ENCODE measurements at regions not wholly inside any gene's neighbourhood (a gene's known extent, or its start where the extent isn't known, plus 50 kb on each side); places are given as distances from the start of the nearest gene placed in this dataset.
A peak's percentile ranks its signal among the peaks of the same experiment; 100 is the strongest.

DNA sequence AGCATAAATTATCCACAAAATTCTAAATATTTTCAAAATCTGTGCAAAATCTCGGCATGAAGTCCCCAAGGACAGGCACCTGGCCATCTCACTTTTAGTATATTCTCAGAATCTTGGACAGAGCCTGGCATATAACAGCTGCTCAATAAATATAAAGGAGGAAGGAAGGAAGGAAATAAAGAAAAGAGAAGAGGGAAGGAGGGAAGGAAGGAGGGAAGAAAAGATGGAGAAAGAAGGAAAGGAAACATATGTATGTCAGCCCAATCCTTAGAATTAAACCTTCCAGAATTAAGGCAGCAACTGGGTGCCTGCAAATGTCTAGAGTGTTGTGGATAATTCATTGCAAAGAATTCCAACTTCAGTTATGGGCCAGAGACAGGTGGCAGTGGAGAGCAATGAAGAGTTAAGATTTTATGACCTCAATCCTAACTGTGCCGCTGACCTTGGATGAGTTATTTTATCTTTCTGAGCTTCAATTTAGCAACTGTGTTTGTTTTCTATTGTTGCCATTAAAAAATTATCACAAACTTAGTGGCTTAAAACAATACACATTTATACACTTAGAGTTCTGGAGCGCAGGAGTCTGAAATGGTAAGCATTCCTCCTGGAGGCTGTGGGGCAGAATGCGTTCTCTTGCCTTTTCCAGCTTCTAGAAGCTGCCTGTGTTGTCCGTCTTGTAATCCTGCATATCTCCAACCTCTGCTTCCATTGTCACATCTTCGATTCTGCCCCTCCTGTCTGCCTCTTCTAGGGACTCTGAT lies 200.9 kb upstream of the MSX2 start:
- H3K79me1 ChIP-seq (ENCODE audit: low read length): no peaks in the 10 kb centered on the region
- no CpG with 5 or more reads among the region's 6 CpGs for WGBS (ENCODE audit: extremely low coverage, insufficient coverage, low lambda C conversion rate)
- no peak overlapping the region for H3K4me2 ChIP-seq (ENCODE audit: low read length)
- no peak overlapping the region for H2BK15ac ChIP-seq (replicated peaks; ENCODE audit: low read depth)
- no peak overlapping the region for H4K5ac ChIP-seq (ENCODE audit: low read length)
- peak; percentile 59 for DNase-seq
- peak overlapping the region; percentile 32 for H3K18ac ChIP-seq (ENCODE audit: low read length)
- H3K23ac ChIP-seq (ENCODE audit: low read length): no peak overlapping the region
- no peak overlapping the region for H3K4me3 ChIP-seq (ENCODE audit: low read length)
- H2BK5ac ChIP-seq (ENCODE audit: low read length): no peak overlapping the region
- H2BK120ac ChIP-seq (ENCODE audit: low read depth, low read length): no peak overlapping the region
- H3K4me1 ChIP-seq (ENCODE audit: control insufficient read depth, low read depth, low read length): peaks cover 10% of the 10 kb centered on the region
- H3K56ac ChIP-seq (ENCODE audit: low read length): no peak overlapping the region
- H4K8ac ChIP-seq (ENCODE audit: low read depth, low read length): no peak overlapping the region
- H2AK5ac ChIP-seq (ENCODE audit: low read length): no peak overlapping the region
- no peaks in the 10 kb centered on the region for H3K27me3 ChIP-seq (ENCODE audit: insufficient read depth, low read length, poor library complexity)
- H3K4ac ChIP-seq (ENCODE audit: low read depth, low read length): no peak overlapping the region
- no peak overlapping the region for H3K9ac ChIP-seq (ENCODE audit: low read length)
- H3K27ac ChIP-seq (ENCODE audit: low read depth, low read length): no peak overlapping the region
- H3K79me2 ChIP-seq (ENCODE audit: control insufficient read depth, insufficient read depth, low read length): no peaks in the 10 kb centered on the region
- H3K36me3 ChIP-seq (ENCODE audit: control insufficient read depth, insufficient read depth, low read length): no peaks in the 10 kb centered on the region

GRCh38 chr5:174524351-174524750 lies 200.0 kb upstream of the MSX2 start:
- Histone ChIP-seq H2BK5ac (ENCODE audit: low read length) (no peak overlapping the region), H3K4me3 (ENCODE audit: low read length) (no peak overlapping the region), H3K36me3 (ENCODE audit: control insufficient read depth, insufficient read depth, low read length) (no peaks in the 10 kb centered on the region), H3K79me1 (ENCODE audit: low read length) (no peaks in the 10 kb centered on the region), H2AK5ac (ENCODE audit: low read length) (no peak overlapping the region), H3K4me1 (ENCODE audit: control insufficient read depth, low read depth, low read length) (peaks cover 10% of the 10 kb centered on the region), H3K18ac (ENCODE audit: low read length) (no peak overlapping the region), H3K4ac (ENCODE audit: low read depth, low read length) (no peak overlapping the region), H2BK120ac (ENCODE audit: low read depth, low read length) (no peak overlapping the region), H3K9ac (ENCODE audit: low read length) (no peak overlapping the region), H4K8ac (ENCODE audit: low read depth, low read length) (no peak overlapping the region), H3K27ac (ENCODE audit: low read depth, low read length) (no peak overlapping the region), H2BK15ac (replicated peaks; ENCODE audit: low read depth) (no peak overlapping the region), H3K4me2 (ENCODE audit: low read length) (no peak overlapping the region), H3K79me2 (ENCODE audit: control insufficient read depth, insufficient read depth, low read length) (no peaks in the 10 kb centered on the region), H3K56ac (ENCODE audit: low read length) (no peak overlapping the region), H3K27me3 (ENCODE audit: insufficient read depth, low read length, poor library complexity) (no peaks in the 10 kb centered on the region), H4K5ac (ENCODE audit: low read length) (no peak overlapping the region), H3K23ac (ENCODE audit: low read length) (no peak overlapping the region)
- no CpG with 5 or more reads among the region's 4 CpGs for WGBS (ENCODE audit: extremely low coverage, insufficient coverage, low lambda C conversion rate)
- DNase-seq: peak; percentile 48

GRCh38 chr5:174526177-174526576 lies 198.2 kb upstream of the MSX2 start:
- Histone ChIP-seq H3K18ac (ENCODE audit: low read length) (no peak overlapping the region), H3K56ac (ENCODE audit: low read length) (no peak overlapping the region), H3K4me2 (ENCODE audit: low read length) (no peak overlapping the region), H3K4me3 (ENCODE audit: low read length) (no peak overlapping the region), H3K27ac (ENCODE audit: low read depth, low read length) (no peak overlapping the region), H2BK5ac (ENCODE audit: low read length) (no peak overlapping the region), H4K5ac (ENCODE audit: low read length) (no peak overlapping the region), H3K23ac (ENCODE audit: low read length) (no peak overlapping the region), H2BK120ac (ENCODE audit: low read depth, low read length) (no peak overlapping the region), H4K8ac (ENCODE audit: low read depth, low read length) (no peak overlapping the region), H3K79me2 (ENCODE audit: control insufficient read depth, insufficient read depth, low read length) (no peaks in the 10 kb centered on the region), H3K27me3 (ENCODE audit: insufficient read depth, low read length, poor library complexity) (no peaks in the 10 kb centered on the region), H2AK5ac (ENCODE audit: low read length) (no peak overlapping the region), H3K36me3 (ENCODE audit: control insufficient read depth, insufficient read depth, low read length) (no peaks in the 10 kb centered on the region), H3K4me1 (ENCODE audit: control insufficient read depth, low read depth, low read length) (peaks cover 4% of the 10 kb centered on the region), H3K79me1 (ENCODE audit: low read length) (no peaks in the 10 kb centered on the region), H3K9ac (ENCODE audit: low read length) (no peak overlapping the region), H2BK15ac (replicated peaks; ENCODE audit: low read depth) (no peak overlapping the region), H3K4ac (ENCODE audit: low read depth, low read length) (no peak overlapping the region)
- WGBS (ENCODE audit: extremely low coverage, insufficient coverage, low lambda C conversion rate): no CpG with 5 or more reads among the region's 4 CpGs
- DNase-seq: no peak

- no CpG with 5 or more reads among the region's 11 CpGs for WGBS (ENCODE audit: extremely low coverage, insufficient coverage, low lambda C conversion rate)
- Histone ChIP-seq H3K79me1 (ENCODE audit: low read length) (no peaks in the 10 kb centered on the region), H3K4ac (ENCODE audit: low read depth, low read length) (no peak overlapping the region), H3K36me3 (ENCODE audit: control insufficient read depth, insufficient read depth, low read length) (no peaks in the 10 kb centered on the region), H3K4me3 (ENCODE audit: low read length) (no peak overlapping the region), H4K8ac (ENCODE audit: low read depth, low read length) (no peak overlapping the region), H2AK5ac (ENCODE audit: low read length) (no peak overlapping the region), H4K5ac (ENCODE audit: low read length) (no peak overlapping the region), H3K4me2 (ENCODE audit: low read length) (no peak overlapping the region), H3K4me1 (ENCODE audit: control insufficient read depth, low read depth, low read length) (peaks cover 14% of the 10 kb centered on the region), H3K27ac (ENCODE audit: low read depth, low read length) (no peak overlapping the region), H2BK5ac (ENCODE audit: low read length) (no peak overlapping the region), H3K56ac (ENCODE audit: low read length) (no peak overlapping the region), H3K27me3 (ENCODE audit: insufficient read depth, low read length, poor library complexity) (no peaks in the 10 kb centered on the region), H3K18ac (ENCODE audit: low read length) (no peak overlapping the region), H3K23ac (ENCODE audit: low read length) (no peak overlapping the region), H2BK120ac (ENCODE audit: low read depth, low read length) (no peak overlapping the region), H2BK15ac (replicated peaks; ENCODE audit: low read depth) (no peak overlapping the region), H3K79me2 (ENCODE audit: control insufficient read depth, insufficient read depth, low read length) (no peaks in the 10 kb centered on the region), H3K9ac (ENCODE audit: low read length) (no peak overlapping the region)
- DNase-seq: no peak
Observed at GRCh38 chr5:174527916-174528540, 196.4 kb upstream of the MSX2 start.

DNA sequence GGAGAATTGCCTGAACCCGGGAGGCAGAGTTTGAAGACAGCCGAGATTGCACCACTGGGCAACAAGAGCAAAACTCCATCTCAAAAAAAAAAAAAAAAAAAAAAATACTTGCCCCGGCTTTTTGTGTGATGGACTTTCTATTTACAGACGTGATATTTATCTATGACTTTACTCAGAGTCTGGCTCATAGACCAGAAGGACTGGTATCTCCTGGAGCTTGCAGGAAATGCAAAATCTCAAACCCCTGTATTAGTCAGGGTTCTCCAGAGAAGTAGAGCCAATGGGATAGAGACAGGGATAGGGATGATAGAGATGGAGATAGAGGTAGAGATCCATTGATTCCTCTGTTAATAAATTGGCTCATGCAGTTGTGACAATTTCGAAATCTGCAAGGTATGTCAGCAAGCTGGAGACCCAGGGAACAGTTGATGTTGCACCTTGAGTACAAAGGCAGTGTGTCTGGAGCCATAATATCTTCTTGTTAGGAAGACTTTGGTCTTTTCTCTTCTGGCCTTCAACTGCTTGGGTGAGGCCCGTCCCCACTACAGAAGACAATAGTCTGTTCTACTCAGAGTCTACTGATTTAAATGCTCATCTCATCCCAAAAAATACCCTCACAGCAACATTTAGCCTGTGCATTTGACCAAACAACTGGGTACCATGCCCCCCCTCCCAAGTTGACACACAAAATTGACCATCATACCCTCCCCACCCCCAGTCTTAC lies 195.4 kb upstream of the MSX2 start:
- no peak overlapping the region for H3K4me2 ChIP-seq (ENCODE audit: low read length)
- H2BK120ac ChIP-seq (ENCODE audit: low read depth, low read length): no peak overlapping the region
- no peaks in the 10 kb centered on the region for H3K79me1 ChIP-seq (ENCODE audit: low read length)
- H3K27ac ChIP-seq (ENCODE audit: low read depth, low read length): no peak overlapping the region
- no peak overlapping the region for H3K23ac ChIP-seq (ENCODE audit: low read length)
- H2BK5ac ChIP-seq (ENCODE audit: low read length): no peak overlapping the region
- no peak overlapping the region for H3K4me3 ChIP-seq (ENCODE audit: low read length)
- no peak overlapping the region for H4K8ac ChIP-seq (ENCODE audit: low read depth, low read length)
- H4K5ac ChIP-seq (ENCODE audit: low read length): no peak overlapping the region
- H3K56ac ChIP-seq (ENCODE audit: low read length): no peak overlapping the region
- no CpG with 5 or more reads among the region's 6 CpGs for WGBS (ENCODE audit: extremely low coverage, insufficient coverage, low lambda C conversion rate)
- no peak overlapping the region for H3K4ac ChIP-seq (ENCODE audit: low read depth, low read length)
- H3K18ac ChIP-seq (ENCODE audit: low read length): peak overlapping the region; percentile 44
- no peak overlapping the region for H3K9ac ChIP-seq (ENCODE audit: low read length)
- H2AK5ac ChIP-seq (ENCODE audit: low read length): peak overlapping the region; percentile 55
- peaks cover 18% of the 10 kb centered on the region for H3K4me1 ChIP-seq (ENCODE audit: control insufficient read depth, low read depth, low read length)
- no peak for DNase-seq
- H2BK15ac ChIP-seq (replicated peaks; ENCODE audit: low read depth): peak overlapping the region; percentile 4
- H3K27me3 ChIP-seq (ENCODE audit: insufficient read depth, low read length, poor library complexity): no peaks in the 10 kb centered on the region
- no peaks in the 10 kb centered on the region for H3K36me3 ChIP-seq (ENCODE audit: control insufficient read depth, insufficient read depth, low read length)
- H3K79me2 ChIP-seq (ENCODE audit: control insufficient read depth, insufficient read depth, low read length): no peaks in the 10 kb centered on the region
